Ovary (tissue), 3 donors: ENCODE measurements at regions not wholly inside any gene's neighbourhood (a gene's known extent, or its start where the extent isn't known, plus 50 kb on each side); places are given as distances from the start of the nearest gene placed in this dataset.

Experiments
- EP300 ChIP-seq: sonication (generic); formaldehyde crosslinking; IDR thresholded peaks from one replicate; pipeline ENCODE4 v1.6.1; 2017; ENCODE audit warnings: antibody characterized with exemption
- POLR2A ChIP-seq: fragments of 450-650 bp; IDR thresholded peaks from one replicate; pipeline ENCODE4 v1.6.1; 2017; ENCODE audit warnings: antibody characterized with exemption, mild to moderate bottlenecking, moderate library complexity
- TF ChIP-seq, protein P1 (sequence below), 3 donors: fragments of 450-650 bp in 2 of 3; fragments of 200-600 bp in 1 of 3; IDR thresholded peaks; one replicate each; pipeline versions ENCODE4 v1.5.1 to v1.8.0; 2016 to 2022; ENCODE audit warnings: antibody characterized with exemption in 3 of 3, mild to moderate bottlenecking in 1 of 3
- donor health status: DM: no; HTN: no; CAD: no.

DNA sequence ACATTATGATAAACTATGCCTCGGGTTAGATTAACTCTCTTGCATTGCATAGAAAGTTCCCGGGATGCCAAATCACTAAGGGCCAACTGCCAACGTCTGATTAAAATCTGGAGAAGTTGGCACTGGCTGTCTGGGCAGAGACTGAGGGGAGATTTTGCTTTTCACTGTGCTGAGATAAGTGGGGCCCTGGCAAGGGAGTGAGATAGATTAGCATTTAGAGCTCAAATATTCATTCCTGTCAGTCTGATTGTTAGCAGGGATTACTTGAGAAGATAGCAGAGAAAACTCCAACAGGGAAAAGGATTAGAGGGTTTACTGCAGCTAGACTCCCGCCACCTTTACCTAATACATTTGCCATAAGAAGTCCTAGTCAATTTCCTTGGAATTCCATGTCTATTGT lies 714.1 kb upstream of the CHRM3 start:
- TF ChIP-seq, protein P1, sequence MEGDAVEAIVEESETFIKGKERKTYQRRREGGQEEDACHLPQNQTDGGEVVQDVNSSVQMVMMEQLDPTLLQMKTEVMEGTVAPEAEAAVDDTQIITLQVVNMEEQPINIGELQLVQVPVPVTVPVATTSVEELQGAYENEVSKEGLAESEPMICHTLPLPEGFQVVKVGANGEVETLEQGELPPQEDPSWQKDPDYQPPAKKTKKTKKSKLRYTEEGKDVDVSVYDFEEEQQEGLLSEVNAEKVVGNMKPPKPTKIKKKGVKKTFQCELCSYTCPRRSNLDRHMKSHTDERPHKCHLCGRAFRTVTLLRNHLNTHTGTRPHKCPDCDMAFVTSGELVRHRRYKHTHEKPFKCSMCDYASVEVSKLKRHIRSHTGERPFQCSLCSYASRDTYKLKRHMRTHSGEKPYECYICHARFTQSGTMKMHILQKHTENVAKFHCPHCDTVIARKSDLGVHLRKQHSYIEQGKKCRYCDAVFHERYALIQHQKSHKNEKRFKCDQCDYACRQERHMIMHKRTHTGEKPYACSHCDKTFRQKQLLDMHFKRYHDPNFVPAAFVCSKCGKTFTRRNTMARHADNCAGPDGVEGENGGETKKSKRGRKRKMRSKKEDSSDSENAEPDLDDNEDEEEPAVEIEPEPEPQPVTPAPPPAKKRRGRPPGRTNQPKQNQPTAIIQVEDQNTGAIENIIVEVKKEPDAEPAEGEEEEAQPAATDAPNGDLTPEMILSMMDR (IDR thresholded peaks at IDR 0.05) = no peak
- TF ChIP-seq EP300 = no peak
- TF ChIP-seq POLR2A = no peak
